ENCODE measurements at regions not wholly inside any gene's neighbourhood (a gene's known extent, or its start where the extent isn't known, plus 50 kb on each side); places are given as distances from the start of the nearest gene placed in this dataset.

GRCh38 chr19:28014615-28015405, 1198.1 kb downstream of the UQCRFS1 start:
- Histone ChIP-seq H3K9me3 (no peaks in the 10 kb centered on the region), H3K27me3 (no peaks in the 10 kb centered on the region), H3K36me3 (no peaks in the 10 kb centered on the region), H3K4me1 (no peaks in the 10 kb centered on the region), H3K27ac (no peak overlapping the region), H3K4me3 (no peak overlapping the region)
- no peak for TF ChIP-seq POLR2AphosphoS5 (IDR thresholded peaks at IDR 0.05)
- no peak for TF ChIP-seq POLR2A (IDR thresholded peaks at IDR 0.05)
- TF ChIP-seq CTCF (IDR thresholded peaks at IDR 0.05), result no peak
- DNase-seq (ENCODE audit: low spot score in 2 of 2), result no peak
- intact Hi-C loops (cut with DNase I; ENCODE audit: low total_unique reads), result no loop called here

GRCh38 chr19:28012361-28012760, 1200.6 kb downstream of the UQCRFS1 start:
- DNase-seq (ENCODE audit: low spot score in 2 of 2), result no peak
- Histone ChIP-seq H3K36me3 (no peaks in the 10 kb centered on the region), H3K9me3 (no peaks in the 10 kb centered on the region), H3K27ac (no peak overlapping the region), H3K27me3 (no peaks in the 10 kb centered on the region), H3K4me1 (no peaks in the 10 kb centered on the region), H3K4me3 (no peak overlapping the region)
- intact Hi-C loops (cut with DNase I; ENCODE audit: low total_unique reads), result no loop called here
- TF ChIP-seq POLR2A (IDR thresholded peaks at IDR 0.05) (no peak), CTCF (IDR thresholded peaks at IDR 0.05) (no peak), POLR2AphosphoS5 (IDR thresholded peaks at IDR 0.05) (no peak)

- Histone ChIP-seq H3K4me1 (no peaks in the 10 kb centered on the region), H3K4me3 (no peak overlapping the region), H3K9me3 (no peaks in the 10 kb centered on the region), H3K36me3 (no peaks in the 10 kb centered on the region), H3K27ac (no peak overlapping the region), H3K27me3 (no peaks in the 10 kb centered on the region)
- intact Hi-C loops (cut with DNase I; ENCODE audit: low total_unique reads), result no loop called here
- no peak for DNase-seq (ENCODE audit: low spot score in 2 of 2)
- TF ChIP-seq POLR2AphosphoS5 (IDR thresholded peaks at IDR 0.05) (no peak), CTCF (IDR thresholded peaks at IDR 0.05) (no peak), POLR2A (IDR thresholded peaks at IDR 0.05) (no peak)
These were observed 1202.3 kb downstream of the UQCRFS1 start for GRCh38 chr19:28010656-28011055.

- H3K9me3 ChIP-seq, result no peaks in the 10 kb centered on the region
- no peaks in the 10 kb centered on the region for H3K27me3 ChIP-seq
- H3K4me1 ChIP-seq, result no peaks in the 10 kb centered on the region
- H3K27ac ChIP-seq, result no peak overlapping the region
- intact Hi-C loops (cut with DNase I; ENCODE audit: low total_unique reads), result no loop called here
- no peaks in the 10 kb centered on the region for H3K36me3 ChIP-seq
- no peak for TF ChIP-seq POLR2A (IDR thresholded peaks at IDR 0.05)
- no peak for TF ChIP-seq CTCF (IDR thresholded peaks at IDR 0.05)
- TF ChIP-seq POLR2AphosphoS5 (IDR thresholded peaks at IDR 0.05), result no peak
- DNase-seq (ENCODE audit: low spot score in 2 of 2), result no peak
- no peak overlapping the region for H3K4me3 ChIP-seq
These were observed 1203.3 kb downstream of the UQCRFS1 start for GRCh38 chr19:28009696-28010095.

GRCh38 chr19:28008695-28009094, 1204.3 kb downstream of the UQCRFS1 start:
- no peaks in the 10 kb centered on the region for H3K27me3 ChIP-seq
- no peaks in the 10 kb centered on the region for H3K36me3 ChIP-seq
- no peaks in the 10 kb centered on the region for H3K9me3 ChIP-seq
- H3K27ac ChIP-seq, result no peak overlapping the region
- H3K4me1 ChIP-seq, result no peaks in the 10 kb centered on the region
- intact Hi-C loops (cut with DNase I; ENCODE audit: low total_unique reads), result no loop called here
- H3K4me3 ChIP-seq, result no peak overlapping the region
- no peak for DNase-seq (ENCODE audit: low spot score in 2 of 2)
- TF ChIP-seq CTCF (IDR thresholded peaks at IDR 0.05) (no peak), POLR2A (IDR thresholded peaks at IDR 0.05) (no peak), POLR2AphosphoS5 (IDR thresholded peaks at IDR 0.05) (no peak)
